Upper lobe of right lung (tissue), 1 donor: ENCODE measurements at regions not wholly inside any gene's neighbourhood (a gene's known extent, or its start where the extent isn't known, plus 50 kb on each side); places are given as distances from the start of the nearest gene placed in this dataset.

Experiments used
- ATAC-seq: fragments of 200-7000 bp; cut with Tn5 transposase; one replicate; pipeline ENCODE4 v1.9.1; 2020; ENCODE audit warnings: mild to moderate bottlenecking, moderate library complexity
- DNase-seq: peaks from one replicate; pipeline ENCODE4 v3.0.0-alpha.2; 2020
- H3K27ac ChIP-seq: fragments of 200-600 bp; one replicate; pipeline ENCODE4 v1.8.0; 2022
- H3K27me3 ChIP-seq: fragments of 200-600 bp; one replicate; pipeline ENCODE4 v1.8.0; 2022; ENCODE audit warnings: mild to moderate bottlenecking
- H3K36me3 ChIP-seq: fragments of 200-600 bp; one replicate; pipeline ENCODE4 v1.8.0; 2022
- H3K4me1 ChIP-seq: fragments of 200-600 bp; one replicate; pipeline ENCODE4 v1.8.0; 2022
- H3K4me3 ChIP-seq: fragments of 200-600 bp; one replicate; pipeline ENCODE4 v1.8.0; 2022; ENCODE audit warnings: mild to moderate bottlenecking
- H3K9me3 ChIP-seq: fragments of 200-600 bp; one replicate; pipeline ENCODE4 v1.8.0; 2022
- CTCF ChIP-seq: fragments of 200-600 bp; IDR thresholded peaks from one replicate; pipeline ENCODE4 v1.8.0; 2022; ENCODE audit warnings: antibody characterized with exemption
- intact Hi-C: fragments of 100-400 bp; cut with DNase I; formaldehyde crosslinking; loops from one replicate; pipeline ENCODE4 v1.11.0; 2022
- donor health status: DM: no; HTN: yes; CAD: no; lungs with severe emphysema.

GRCh38 chr6:73923905-73924485 lies 228.0 kb downstream of the CD109 start:
- DNase-seq: no peak
- Histone ChIP-seq H3K4me3 (no peak overlapping the region), H3K36me3 (no peaks in the 10 kb centered on the region), H3K27ac (no peak overlapping the region), H3K9me3 (peaks cover 3% of the 10 kb centered on the region), H3K4me1 (no peaks in the 10 kb centered on the region), H3K27me3 (no peaks in the 10 kb centered on the region)
- intact Hi-C loops: no loop called here
- no peak for TF ChIP-seq CTCF
- ATAC-seq: no peak

GRCh38 chr6:73903155-73903554 lies 207.2 kb downstream of the CD109 start:
- Histone ChIP-seq H3K27ac (no peak overlapping the region), H3K27me3 (no peaks in the 10 kb centered on the region), H3K4me1 (no peaks in the 10 kb centered on the region), H3K9me3 (no peaks in the 10 kb centered on the region), H3K36me3 (no peaks in the 10 kb centered on the region), H3K4me3 (no peak overlapping the region)
- TF ChIP-seq CTCF: no peak
- intact Hi-C loops: no loop called here
- ATAC-seq: peak; percentile 24
- DNase-seq: no peak

DNA sequence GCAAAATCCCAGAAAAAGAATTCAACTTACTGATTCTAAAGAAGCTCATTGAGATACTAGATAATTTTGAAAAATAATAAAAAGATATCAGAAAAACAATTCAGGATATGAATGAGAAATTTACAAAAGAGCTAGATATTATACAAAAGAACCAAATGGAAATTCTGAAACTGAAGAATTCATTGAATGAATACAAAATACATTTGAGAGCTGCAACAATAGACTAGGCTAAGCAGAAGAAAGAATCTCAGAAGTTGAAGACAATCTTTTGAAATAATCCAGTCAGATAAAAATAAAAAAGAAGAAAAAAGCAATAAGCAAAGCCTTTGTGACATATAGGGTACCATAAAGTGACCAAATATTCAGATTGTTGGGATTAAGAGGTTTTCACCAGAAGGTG lies 206.0 kb downstream of the CD109 start:
- Histone ChIP-seq H3K4me1 (no peaks in the 10 kb centered on the region), H3K27me3 (no peaks in the 10 kb centered on the region), H3K4me3 (no peak overlapping the region), H3K9me3 (no peaks in the 10 kb centered on the region), H3K27ac (no peak overlapping the region), H3K36me3 (no peaks in the 10 kb centered on the region)
- TF ChIP-seq CTCF: no peak
- no peak for ATAC-seq
- no peak for DNase-seq
- intact Hi-C loops: no loop called here

GRCh38 chr6:73901311-73901710 lies 205.3 kb downstream of the CD109 start:
- Histone ChIP-seq H3K27me3 (no peaks in the 10 kb centered on the region), H3K4me1 (no peaks in the 10 kb centered on the region), H3K36me3 (no peaks in the 10 kb centered on the region), H3K4me3 (no peak overlapping the region), H3K27ac (no peak overlapping the region), H3K9me3 (no peaks in the 10 kb centered on the region)
- intact Hi-C loops: no loop called here
- DNase-seq: no peak
- TF ChIP-seq CTCF: no peak
- no peak for ATAC-seq

DNA sequence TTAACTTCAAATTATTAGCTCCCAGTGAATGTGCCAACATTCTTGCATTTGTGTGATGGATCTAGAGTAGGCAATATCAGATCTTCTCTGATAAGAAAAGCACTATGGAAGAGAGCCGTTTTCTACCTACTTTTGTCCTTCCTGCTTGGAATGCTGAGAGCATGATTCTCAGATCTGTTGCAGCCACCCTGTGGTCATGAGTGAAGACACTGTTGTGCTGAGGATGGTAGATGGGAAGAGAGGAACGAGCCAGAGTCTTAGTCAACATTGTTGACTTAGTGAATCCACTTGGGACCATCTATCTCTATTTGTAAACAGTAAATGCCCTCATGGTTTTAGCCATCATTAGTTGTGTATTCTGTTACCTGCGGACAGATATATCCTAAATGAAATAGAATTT lies 202.6 kb downstream of the CD109 start:
- H3K4me1 ChIP-seq: no peaks in the 10 kb centered on the region
- ATAC-seq (no peak), DNase-seq (no peak)
- no peaks in the 10 kb centered on the region for H3K9me3 ChIP-seq
- intact Hi-C loops: no loop called here
- no peaks in the 10 kb centered on the region for H3K36me3 ChIP-seq
- no peak for TF ChIP-seq CTCF
- no peak overlapping the region for H3K27ac ChIP-seq
- H3K27me3 ChIP-seq: no peaks in the 10 kb centered on the region
- no peak overlapping the region for H3K4me3 ChIP-seq

DNA sequence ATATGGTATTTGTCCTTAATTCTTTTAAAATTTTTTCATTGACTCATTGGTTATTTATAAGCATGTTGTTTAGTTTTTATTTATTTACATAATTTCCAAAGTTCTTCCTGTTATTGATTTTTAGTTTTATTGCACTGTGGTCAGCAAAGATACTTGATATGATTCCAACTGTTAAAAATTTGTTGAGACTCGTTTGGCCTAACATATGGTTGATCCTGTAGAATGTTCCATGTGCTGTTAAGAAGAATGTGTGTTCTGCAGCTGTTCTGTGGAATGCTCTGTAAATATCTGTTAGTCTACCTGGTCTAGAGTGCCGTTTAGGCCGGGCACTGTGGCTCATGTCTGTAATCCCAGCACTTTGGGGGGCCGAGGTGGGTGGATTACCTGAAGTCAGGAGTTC lies 197.7 kb downstream of the CD109 start:
- no peak for ATAC-seq
- no peak overlapping the region for H3K27ac ChIP-seq
- TF ChIP-seq CTCF: no peak
- intact Hi-C loops: no loop called here
- H3K27me3 ChIP-seq: no peaks in the 10 kb centered on the region
- no peaks in the 10 kb centered on the region for H3K36me3 ChIP-seq
- no peaks in the 10 kb centered on the region for H3K9me3 ChIP-seq
- no peak for DNase-seq
- no peak overlapping the region for H3K4me3 ChIP-seq
- no peaks in the 10 kb centered on the region for H3K4me1 ChIP-seq
